HUES48 (cell line): ENCODE measurements at regions not wholly inside any gene's neighbourhood (a gene's known extent, or its start where the extent isn't known, plus 50 kb on each side); places are given as distances from the start of the nearest gene placed in this dataset.

Experiments used
- H3K27ac ChIP-seq: one replicate; pipeline ENCODE4 v1.7.0; 2013; ENCODE audit warnings: low read depth, low read length, inconsistent platforms
- H3K27me3 ChIP-seq: 2 replicates; pipeline ENCODE4 v1.6.1; 2013; ENCODE audit warnings: mild to moderate bottlenecking, low read length; ENCODE audit not compliant: control insufficient read depth, insufficient read depth
- H3K36me3 ChIP-seq: 2 replicates; pipeline ENCODE4 v1.6.1; 2013; ENCODE audit warnings: low read length; ENCODE audit not compliant: control insufficient read depth, insufficient read depth
- H3K4me1 ChIP-seq: 2 replicates; pipeline ENCODE4 v1.6.1; 2013; ENCODE audit warnings: mild to moderate bottlenecking, low read length; ENCODE audit not compliant: control insufficient read depth, insufficient read depth
- H3K4me3 ChIP-seq: 2 replicates; pipeline ENCODE4 v1.5.1; 2013; ENCODE audit warnings: mild to moderate bottlenecking, low read depth, low read length
- H3K9ac ChIP-seq: 2 replicates; pipeline ENCODE4 v1.6.1; 2013; ENCODE audit warnings: mild to moderate bottlenecking, low read depth, low read length, moderate library complexity
- H3K9me3 ChIP-seq: 2 replicates; pipeline ENCODE4 v1.6.1; 2013; ENCODE audit warnings: low read length; ENCODE audit not compliant: control insufficient read depth, insufficient read depth

DNA sequence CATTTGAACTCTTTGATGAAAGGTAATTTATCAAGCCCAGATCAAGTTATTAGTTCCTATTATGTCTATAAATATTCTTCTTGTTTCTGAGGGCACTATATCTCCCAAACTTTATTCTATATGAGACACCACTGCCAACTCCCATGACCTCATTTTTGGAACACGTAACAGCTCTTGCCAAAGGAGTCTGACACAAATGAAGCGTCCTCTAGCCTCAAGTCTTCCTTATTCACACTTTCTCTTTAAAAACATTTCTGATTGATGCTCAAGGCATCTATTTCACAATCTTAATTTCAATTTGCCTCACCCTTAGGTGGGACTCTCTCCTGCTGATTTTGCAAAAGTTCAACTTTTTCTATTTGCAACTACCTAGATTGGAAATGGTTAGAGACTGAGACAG lies 848.4 kb downstream of the GATA3 start:
- no peak overlapping the region for H3K27ac ChIP-seq
- no peak overlapping the region for H3K9ac ChIP-seq
- no peaks in the 10 kb centered on the region for H3K27me3 ChIP-seq
- no peak overlapping the region for H3K4me3 ChIP-seq
- no peaks in the 10 kb centered on the region for H3K4me1 ChIP-seq
- no peaks in the 10 kb centered on the region for H3K9me3 ChIP-seq
- no peaks in the 10 kb centered on the region for H3K36me3 ChIP-seq

DNA sequence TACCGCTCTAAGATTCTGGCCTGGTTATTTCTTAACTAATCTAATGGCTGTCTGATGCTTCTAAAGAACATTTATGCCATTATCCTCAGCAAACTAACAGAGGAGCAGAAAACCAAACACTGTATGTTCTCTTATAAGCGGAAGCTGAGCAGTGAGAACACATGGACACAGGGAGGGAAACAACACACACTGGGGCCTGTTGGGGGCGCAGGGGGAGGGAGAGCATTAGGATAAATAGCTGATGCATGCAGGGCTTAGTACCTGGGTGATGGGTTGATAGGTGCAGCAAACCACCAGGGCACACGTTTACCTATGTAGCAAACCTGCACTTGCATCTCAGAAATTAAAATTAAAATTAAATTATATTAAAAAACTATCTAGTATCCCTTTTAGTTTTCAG lies 853.5 kb downstream of the GATA3 start:
- H3K4me1 ChIP-seq = peaks cover 3% of the 10 kb centered on the region; the same call in 1 of the 2 replicates
- no peaks in the 10 kb centered on the region for H3K9me3 ChIP-seq
- H3K36me3 ChIP-seq = no peaks in the 10 kb centered on the region
- H3K9ac ChIP-seq = no peak overlapping the region
- H3K27ac ChIP-seq = no peak overlapping the region
- no peak overlapping the region for H3K4me3 ChIP-seq
- no peaks in the 10 kb centered on the region for H3K27me3 ChIP-seq

DNA sequence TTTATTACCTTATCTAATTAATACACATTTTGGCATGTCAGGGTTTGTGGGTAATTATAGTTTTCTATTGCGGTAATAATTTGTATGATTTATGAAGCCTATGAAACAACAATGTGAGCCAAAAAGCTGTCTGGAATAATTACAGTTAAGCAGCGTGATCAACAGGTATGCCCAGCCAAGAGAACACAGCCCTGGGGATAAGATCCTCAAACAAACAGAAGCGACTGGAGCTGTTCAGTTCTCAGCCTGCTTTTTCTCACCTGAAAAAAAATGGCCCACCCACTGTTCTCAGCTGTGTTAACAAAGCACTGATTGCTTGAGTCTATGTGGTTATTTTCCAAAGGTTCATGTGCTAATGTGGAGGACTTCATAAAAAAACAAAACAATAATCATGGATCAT lies 855.8 kb downstream of the GATA3 start:
- H3K9ac ChIP-seq = no peak overlapping the region
- H3K9me3 ChIP-seq = no peaks in the 10 kb centered on the region
- no peaks in the 10 kb centered on the region for H3K27me3 ChIP-seq
- H3K4me1 ChIP-seq = peaks cover 3% of the 10 kb centered on the region; the same call in 1 of the 2 replicates
- H3K27ac ChIP-seq = no peak overlapping the region
- H3K36me3 ChIP-seq = no peaks in the 10 kb centered on the region
- no peak overlapping the region for H3K4me3 ChIP-seq

DNA sequence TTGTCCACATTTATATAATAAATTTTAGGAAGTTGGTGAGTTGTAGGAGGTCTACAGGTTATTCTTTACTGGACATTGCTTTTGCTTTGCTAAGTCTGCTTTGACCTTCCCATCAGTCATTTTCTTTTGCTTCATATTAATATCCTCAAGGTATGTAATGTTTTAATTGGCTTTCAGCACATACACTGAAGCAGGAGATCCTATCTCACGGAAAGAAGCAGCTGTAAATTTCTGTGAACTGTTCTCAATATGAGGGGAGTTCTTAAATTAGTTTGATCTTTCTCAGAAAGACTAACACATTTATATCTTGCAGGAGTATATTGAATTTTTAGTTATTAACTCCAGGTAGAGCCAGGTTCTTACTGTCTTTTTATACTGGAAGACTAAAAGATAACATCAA lies 856.5 kb downstream of the GATA3 start:
- peaks cover 3% of the 10 kb centered on the region; the same call in 1 of the 2 replicates for H3K4me1 ChIP-seq
- no peak overlapping the region for H3K4me3 ChIP-seq
- no peak overlapping the region for H3K9ac ChIP-seq
- no peak overlapping the region for H3K27ac ChIP-seq
- H3K27me3 ChIP-seq = no peaks in the 10 kb centered on the region
- H3K36me3 ChIP-seq = no peaks in the 10 kb centered on the region
- H3K9me3 ChIP-seq = no peaks in the 10 kb centered on the region

DNA sequence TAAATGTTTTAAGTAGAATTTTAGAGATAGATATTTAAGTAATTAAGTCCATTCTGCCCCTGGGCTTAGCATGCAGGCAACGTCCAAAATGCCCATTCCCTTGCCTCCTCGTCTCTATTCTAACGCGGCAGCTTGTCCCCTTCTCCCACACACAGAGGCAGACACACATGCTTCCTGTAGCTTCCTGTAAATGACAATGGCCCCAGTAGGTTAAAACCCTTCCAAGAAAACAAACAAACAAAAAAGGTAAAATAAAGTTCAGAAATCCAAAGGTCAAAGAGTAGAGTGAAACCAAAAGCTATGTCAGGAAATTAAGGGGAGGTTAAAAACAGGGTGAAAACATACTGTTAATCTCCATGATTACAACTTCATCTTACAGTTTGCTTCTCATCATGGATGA lies 857.6 kb downstream of the GATA3 start:
- no peak overlapping the region for H3K4me3 ChIP-seq
- no peaks in the 10 kb centered on the region for H3K27me3 ChIP-seq
- no peak overlapping the region for H3K9ac ChIP-seq
- peaks cover 3% of the 10 kb centered on the region; the same call in 1 of the 2 replicates for H3K4me1 ChIP-seq
- no peaks in the 10 kb centered on the region for H3K9me3 ChIP-seq
- H3K36me3 ChIP-seq = no peaks in the 10 kb centered on the region
- no peak overlapping the region for H3K27ac ChIP-seq

DNA sequence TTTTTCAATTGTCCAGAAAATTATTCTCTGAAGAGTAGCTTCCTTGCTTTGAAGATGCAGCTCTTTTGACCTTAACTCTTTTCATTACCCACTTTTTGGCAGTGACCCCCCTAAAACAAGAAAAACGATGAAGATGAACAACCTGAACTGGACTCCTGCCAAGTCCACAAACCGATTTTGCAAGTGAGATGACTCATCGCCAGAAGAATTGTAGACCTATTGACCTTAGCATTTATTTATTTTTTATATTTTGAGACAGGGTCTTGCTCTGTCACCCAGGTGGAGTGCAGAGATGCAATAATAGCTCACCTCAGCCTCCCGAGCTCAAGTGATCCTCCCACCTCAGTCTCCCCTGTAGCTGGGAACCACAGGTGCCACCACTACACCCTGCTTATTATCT lies 859.2 kb downstream of the GATA3 start:
- no peak overlapping the region for H3K27ac ChIP-seq
- peaks cover 3% of the 10 kb centered on the region; the same call in 1 of the 2 replicates for H3K4me1 ChIP-seq
- H3K9me3 ChIP-seq = no peaks in the 10 kb centered on the region
- H3K9ac ChIP-seq = no peak overlapping the region
- no peaks in the 10 kb centered on the region for H3K36me3 ChIP-seq
- H3K27me3 ChIP-seq = no peaks in the 10 kb centered on the region
- no peak overlapping the region for H3K4me3 ChIP-seq

DNA sequence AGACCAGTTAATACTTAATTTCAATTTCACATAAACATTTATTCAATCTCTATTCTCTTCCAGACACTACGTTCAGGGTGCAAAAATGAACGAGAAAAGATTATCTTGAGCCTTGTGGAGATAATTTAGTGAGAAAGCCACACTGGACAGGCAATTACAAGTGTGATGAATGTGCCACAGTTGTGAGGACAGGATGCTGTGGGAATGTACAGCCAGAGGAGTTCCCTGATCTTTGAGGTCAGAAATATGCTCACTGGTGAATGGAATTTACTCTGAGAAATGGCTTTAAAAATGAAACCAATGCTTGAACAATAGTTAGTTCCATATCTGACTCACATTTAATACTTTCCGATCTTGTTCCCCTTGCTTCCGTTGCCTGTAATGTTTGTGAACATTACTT lies 864.8 kb downstream of the GATA3 start:
- Histone ChIP-seq H3K36me3 (no peaks in the 10 kb centered on the region), H3K27ac (no peak overlapping the region), H3K4me3 (no peak overlapping the region), H3K27me3 (no peaks in the 10 kb centered on the region), H3K9ac (no peak overlapping the region), H3K9me3 (no peaks in the 10 kb centered on the region), H3K4me1 (peaks cover 22% of the 10 kb centered on the region)

DNA sequence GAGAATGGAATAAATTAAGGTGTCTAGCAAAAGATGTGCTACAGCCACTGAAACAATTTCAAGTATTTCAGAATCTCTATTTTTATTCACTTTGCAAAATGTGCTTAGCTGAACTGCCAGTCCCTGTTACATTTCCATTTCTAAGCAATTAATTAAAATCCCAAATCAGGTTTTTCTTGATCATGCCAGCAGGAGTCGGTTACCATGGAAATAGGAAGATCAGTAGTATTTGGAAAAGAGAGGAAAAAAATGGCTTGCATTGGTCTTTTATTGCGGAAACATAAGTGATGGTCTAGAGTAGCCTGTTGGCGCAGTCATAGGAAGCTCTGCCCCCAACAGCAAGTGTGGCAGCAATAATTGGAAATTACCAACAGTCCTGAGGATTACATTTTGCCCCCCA lies 867.1 kb downstream of the GATA3 start:
- peak overlapping the region; percentile 41; the same call in 1 of the 2 replicates for H3K4me3 ChIP-seq
- H3K27me3 ChIP-seq = no peaks in the 10 kb centered on the region
- peaks cover 22% of the 10 kb centered on the region for H3K4me1 ChIP-seq
- H3K9ac ChIP-seq = no peak overlapping the region
- peak overlapping the region; percentile 19 for H3K27ac ChIP-seq
- H3K36me3 ChIP-seq = no peaks in the 10 kb centered on the region
- no peaks in the 10 kb centered on the region for H3K9me3 ChIP-seq

DNA sequence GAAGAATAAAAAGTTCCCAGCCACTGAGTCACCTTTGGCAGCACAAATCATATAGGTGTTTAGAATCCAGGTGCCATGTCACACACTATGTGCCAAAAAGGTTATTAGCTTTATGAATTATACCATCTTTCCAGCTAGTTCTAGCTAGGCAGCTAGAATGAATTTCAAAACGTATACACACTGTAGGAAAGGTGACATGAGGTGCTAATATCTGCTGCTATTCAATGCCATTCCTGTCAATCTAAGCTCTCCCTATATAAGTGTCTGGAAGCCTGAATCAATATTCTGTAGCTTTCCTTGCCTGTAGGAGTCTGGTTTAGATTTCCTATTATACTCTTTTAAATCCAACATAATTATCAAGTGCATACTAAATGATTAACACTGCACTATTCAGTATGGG lies 868.6 kb downstream of the GATA3 start:
- H3K9ac ChIP-seq = no peak overlapping the region
- no peaks in the 10 kb centered on the region for H3K9me3 ChIP-seq

DNA sequence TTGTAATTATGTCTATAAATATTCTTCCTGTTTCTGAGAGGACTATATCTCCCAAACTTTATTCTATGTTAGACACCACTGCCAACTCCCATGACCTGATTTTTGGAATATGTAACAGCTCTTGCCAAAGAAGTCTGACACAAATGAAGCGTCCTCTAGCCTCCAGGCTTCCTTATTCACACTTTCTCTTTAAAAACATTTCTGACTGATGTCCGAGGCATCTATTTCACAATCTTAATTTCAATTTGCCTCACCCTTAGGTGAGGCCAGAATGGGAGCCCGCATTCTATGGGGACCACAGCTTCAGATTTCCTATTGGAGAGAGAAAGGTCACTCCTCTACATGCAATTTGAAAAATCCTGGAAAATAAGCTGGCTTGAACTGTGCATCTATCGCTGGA lies 873.2 kb downstream of the GATA3 start:
- H3K27ac ChIP-seq = no peak overlapping the region
- no peaks in the 10 kb centered on the region for H3K27me3 ChIP-seq
- no peaks in the 10 kb centered on the region for H3K36me3 ChIP-seq
- H3K9me3 ChIP-seq = no peaks in the 10 kb centered on the region
- peaks cover 2% of the 10 kb centered on the region for H3K4me1 ChIP-seq
- H3K9ac ChIP-seq = no peak overlapping the region
- no peak overlapping the region for H3K4me3 ChIP-seq

More for the DNA sequence above, 868.6 kb downstream of the GATA3 start:
- no peak overlapping the region for H3K27ac ChIP-seq
- peaks cover 22% of the 10 kb centered on the region for H3K4me1 ChIP-seq
- no peaks in the 10 kb centered on the region for H3K27me3 ChIP-seq
- no peaks in the 10 kb centered on the region for H3K36me3 ChIP-seq
- no peak overlapping the region for H3K4me3 ChIP-seq

DNA sequence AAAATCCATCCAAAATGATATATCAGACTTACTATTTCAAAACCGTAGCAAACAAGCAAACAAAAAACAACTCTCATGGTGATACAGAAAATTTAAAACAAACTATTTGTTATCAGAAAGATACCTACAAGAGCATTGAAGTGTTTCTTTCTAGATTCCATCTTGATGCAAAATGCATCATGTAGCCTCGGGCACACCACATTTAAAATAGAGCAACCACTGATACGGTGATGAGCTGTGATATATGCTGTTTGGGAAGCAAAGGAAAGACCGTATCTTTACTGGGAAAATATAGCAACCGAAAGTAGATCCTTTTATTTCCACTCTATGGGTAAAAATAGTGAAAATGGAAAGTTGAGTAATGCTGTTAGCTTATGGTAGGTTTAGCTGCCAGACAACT lies 892.0 kb downstream of the GATA3 start:
- no peak overlapping the region for H3K9ac ChIP-seq
- no peaks in the 10 kb centered on the region for H3K36me3 ChIP-seq
- no peak overlapping the region for H3K4me3 ChIP-seq
- H3K27ac ChIP-seq = no peak overlapping the region
- H3K4me1 ChIP-seq = no peaks in the 10 kb centered on the region
- H3K9me3 ChIP-seq = no peaks in the 10 kb centered on the region
- H3K27me3 ChIP-seq = no peaks in the 10 kb centered on the region

DNA sequence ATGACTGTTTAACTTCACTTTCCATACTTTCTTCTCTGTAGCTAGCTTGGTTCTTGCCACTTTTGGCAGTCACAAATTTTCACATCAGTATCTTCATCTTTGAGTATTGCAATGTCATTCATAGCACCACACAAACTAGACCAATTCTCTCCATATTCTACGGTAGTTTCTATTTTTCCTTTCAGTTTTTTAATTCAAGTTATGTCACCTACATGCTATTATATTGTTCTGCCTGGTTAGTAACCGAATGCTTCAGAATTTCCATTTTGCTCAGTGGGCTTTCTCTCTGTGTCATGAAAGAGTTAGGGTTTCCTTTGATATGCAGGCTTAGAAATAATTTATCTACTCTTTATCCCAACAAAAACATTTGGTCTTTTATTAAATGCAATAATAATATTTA lies 896.5 kb downstream of the GATA3 start:
- no peaks in the 10 kb centered on the region for H3K36me3 ChIP-seq
- H3K4me1 ChIP-seq = no peaks in the 10 kb centered on the region
- H3K27me3 ChIP-seq = no peaks in the 10 kb centered on the region
- no peaks in the 10 kb centered on the region for H3K9me3 ChIP-seq
- H3K4me3 ChIP-seq = no peak overlapping the region
- no peak overlapping the region for H3K9ac ChIP-seq
- H3K27ac ChIP-seq = no peak overlapping the region
